ENCODE measurements at regions not wholly inside any gene's neighbourhood (a gene's known extent, or its start where the extent isn't known, plus 50 kb on each side); places are given as distances from the start of the nearest gene placed in this dataset.
A peak's percentile ranks its signal among the peaks of the same experiment; 100 is the strongest.

DNA sequence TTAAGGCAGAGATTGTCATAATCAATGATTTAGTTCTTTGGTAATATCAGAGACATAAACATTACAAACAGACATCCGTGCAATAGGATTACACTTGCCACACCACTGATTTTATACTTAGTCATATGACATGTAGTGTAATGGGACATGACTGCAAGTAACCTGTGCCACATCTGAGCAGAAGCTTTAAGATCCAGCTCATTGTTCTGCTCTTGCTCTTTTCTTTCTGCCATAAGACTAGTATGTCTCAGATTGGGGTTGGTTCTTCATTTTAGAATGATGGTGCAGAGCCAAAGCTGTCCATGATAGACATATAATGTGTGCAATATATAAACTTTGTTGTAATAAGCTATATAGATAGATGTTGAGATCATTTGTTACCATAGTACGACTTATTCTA is 119.7 kb upstream of the SEMA3A start:
- no peak overlapping the region for H3K4me3 Mint-ChIP-seq
- no peaks in the 10 kb centered on the region for H3K9me3 Mint-ChIP-seq
- no peaks in the 10 kb centered on the region for H3K36me3 Mint-ChIP-seq (ENCODE audit: low read depth)
- H3K27me3 Mint-ChIP-seq (ENCODE audit: low read depth): no peaks in the 10 kb centered on the region
- no peak for TF ChIP-seq CTCF (IDR thresholded peaks at IDR 0.05; ENCODE audit: unreplicated experiment in 3 of 3)
- peak overlapping the region in 2 of 3 experiments; percentile 50 to 51 for H3K27ac Mint-ChIP-seq
- H3K4me1 Mint-ChIP-seq: no peaks in the 10 kb centered on the region

GRCh38 chr7:84304407-84304806 is 109.8 kb upstream of the SEMA3A start:
- no peaks in the 10 kb centered on the region for H3K9me3 Mint-ChIP-seq
- H3K36me3 Mint-ChIP-seq (ENCODE audit: low read depth): no peaks in the 10 kb centered on the region
- H3K4me1 Mint-ChIP-seq: no peaks in the 10 kb centered on the region
- H3K27ac Mint-ChIP-seq: no peak overlapping the region
- H3K4me3 Mint-ChIP-seq: no peak overlapping the region
- TF ChIP-seq CTCF (IDR thresholded peaks at IDR 0.05; ENCODE audit: unreplicated experiment in 3 of 3): no peak
- no peaks in the 10 kb centered on the region for H3K27me3 Mint-ChIP-seq (ENCODE audit: low read depth)

GRCh38 chr7:84302949-84303348 is 108.4 kb upstream of the SEMA3A start:
- H3K9me3 Mint-ChIP-seq: no peaks in the 10 kb centered on the region
- no peaks in the 10 kb centered on the region for H3K27me3 Mint-ChIP-seq (ENCODE audit: low read depth)
- no peak overlapping the region for H3K27ac Mint-ChIP-seq
- no peak for TF ChIP-seq CTCF (IDR thresholded peaks at IDR 0.05; ENCODE audit: unreplicated experiment in 3 of 3)
- no peaks in the 10 kb centered on the region for H3K36me3 Mint-ChIP-seq (ENCODE audit: low read depth)
- no peaks in the 10 kb centered on the region for H3K4me1 Mint-ChIP-seq
- H3K4me3 Mint-ChIP-seq: no peak overlapping the region

GRCh38 chr7:84297616-84298015 is 103.0 kb upstream of the SEMA3A start:
- Mint-ChIP-seq H3K36me3 (ENCODE audit: low read depth) (no peaks in the 10 kb centered on the region), H3K27me3 (ENCODE audit: low read depth) (no peaks in the 10 kb centered on the region), H3K9me3 (no peaks in the 10 kb centered on the region), H3K4me3 (no peak overlapping the region), H3K27ac (peak overlapping the region; percentile 16 to 77 (median 75)), H3K4me1 (peaks cover 13% of the 10 kb centered on the region)
- no peak for TF ChIP-seq CTCF (IDR thresholded peaks at IDR 0.05; ENCODE audit: unreplicated experiment in 3 of 3)

DNA sequence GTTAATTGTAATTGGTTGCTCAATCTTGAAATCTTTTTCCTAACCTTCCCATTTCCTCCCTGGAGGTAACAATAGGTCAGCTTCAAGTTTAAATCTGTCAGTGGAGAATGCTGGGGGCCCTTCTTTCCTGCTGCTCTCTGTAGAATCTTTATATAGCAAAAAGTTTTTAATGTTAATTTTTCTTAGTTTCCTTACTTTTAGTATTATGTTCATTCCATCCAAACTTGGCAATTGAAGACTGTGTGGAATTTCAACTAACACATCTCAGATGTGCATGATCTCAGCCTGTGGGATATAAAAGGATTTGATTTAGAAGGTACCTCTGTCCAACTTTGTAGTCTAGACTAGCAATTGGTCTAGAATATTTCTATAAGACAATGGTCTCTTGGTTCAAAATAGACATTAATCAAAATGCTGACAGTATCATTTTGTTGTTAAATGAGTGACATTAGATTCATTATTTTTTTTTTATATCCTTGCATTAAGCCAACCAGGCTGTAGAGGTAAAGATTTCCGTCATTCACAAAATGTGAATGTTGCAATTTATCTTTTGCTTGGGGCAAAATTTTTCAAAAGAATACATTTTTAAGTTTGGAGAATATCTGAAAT is 100.4 kb upstream of the SEMA3A start:
- TF ChIP-seq CTCF (IDR thresholded peaks at IDR 0.05; ENCODE audit: unreplicated experiment in 3 of 3): no peak
- Mint-ChIP-seq H3K36me3 (ENCODE audit: low read depth) (no peaks in the 10 kb centered on the region), H3K9me3 (no peaks in the 10 kb centered on the region)

DNA sequence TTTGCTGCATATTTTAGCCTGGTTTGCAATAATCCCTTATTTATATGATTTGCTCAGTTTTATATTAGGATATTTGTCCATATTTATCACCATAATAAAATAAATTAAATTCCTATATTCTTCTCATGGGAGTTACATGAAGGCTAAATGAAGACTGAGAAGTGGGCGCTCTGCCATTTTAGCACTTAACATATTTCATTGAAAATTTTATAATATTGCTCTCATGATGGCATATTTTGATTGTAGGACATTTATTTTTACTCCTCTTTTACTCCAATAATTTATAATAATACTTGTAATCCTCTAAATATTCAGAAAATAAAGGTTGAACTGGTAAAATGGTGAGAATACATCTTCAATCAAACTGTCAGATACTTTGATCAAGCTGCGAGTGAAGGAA is 99.8 kb upstream of the SEMA3A start:
- Mint-ChIP-seq H3K36me3 (ENCODE audit: low read depth) (no peaks in the 10 kb centered on the region), H3K27ac (peak overlapping the region; percentile 49 to 82 (median 57)), H3K27me3 (ENCODE audit: low read depth) (no peaks in the 10 kb centered on the region), H3K4me3 (no peak overlapping the region), H3K4me1 (peaks cover 13% of the 10 kb centered on the region), H3K9me3 (no peaks in the 10 kb centered on the region)
- TF ChIP-seq CTCF (IDR thresholded peaks at IDR 0.05; ENCODE audit: unreplicated experiment in 3 of 3): no peak

More for the DNA sequence above, 100.4 kb upstream of the SEMA3A start:
- H3K27me3 Mint-ChIP-seq (ENCODE audit: low read depth): no peaks in the 10 kb centered on the region
- H3K4me1 Mint-ChIP-seq: peaks cover 13% of the 10 kb centered on the region
- H3K4me3 Mint-ChIP-seq: no peak overlapping the region
- H3K27ac Mint-ChIP-seq: peak overlapping the region; percentile 49 to 82 (median 57)

Data from nephron (organoid).